HG02678 (cell line): ENCODE measurements at regions not wholly inside any gene's neighbourhood (a gene's known extent, or its start where the extent isn't known, plus 50 kb on each side); places are given as distances from the start of the nearest gene placed in this dataset.
"Not testable (repeated sequence)": the region's sequence is repeated elsewhere in the genome, so short reads cannot be mapped to it uniquely, and the experiment has no call there.

Experiments used
- ATAC-seq: cut with Tn5 transposase; IDR thresholded peaks from one replicate; pipeline ENCODE4 v1.9.1; 2021; ENCODE audit warnings: mild to moderate bottlenecking, moderate library complexity; ENCODE audit not compliant: unreplicated experiment

DNA sequence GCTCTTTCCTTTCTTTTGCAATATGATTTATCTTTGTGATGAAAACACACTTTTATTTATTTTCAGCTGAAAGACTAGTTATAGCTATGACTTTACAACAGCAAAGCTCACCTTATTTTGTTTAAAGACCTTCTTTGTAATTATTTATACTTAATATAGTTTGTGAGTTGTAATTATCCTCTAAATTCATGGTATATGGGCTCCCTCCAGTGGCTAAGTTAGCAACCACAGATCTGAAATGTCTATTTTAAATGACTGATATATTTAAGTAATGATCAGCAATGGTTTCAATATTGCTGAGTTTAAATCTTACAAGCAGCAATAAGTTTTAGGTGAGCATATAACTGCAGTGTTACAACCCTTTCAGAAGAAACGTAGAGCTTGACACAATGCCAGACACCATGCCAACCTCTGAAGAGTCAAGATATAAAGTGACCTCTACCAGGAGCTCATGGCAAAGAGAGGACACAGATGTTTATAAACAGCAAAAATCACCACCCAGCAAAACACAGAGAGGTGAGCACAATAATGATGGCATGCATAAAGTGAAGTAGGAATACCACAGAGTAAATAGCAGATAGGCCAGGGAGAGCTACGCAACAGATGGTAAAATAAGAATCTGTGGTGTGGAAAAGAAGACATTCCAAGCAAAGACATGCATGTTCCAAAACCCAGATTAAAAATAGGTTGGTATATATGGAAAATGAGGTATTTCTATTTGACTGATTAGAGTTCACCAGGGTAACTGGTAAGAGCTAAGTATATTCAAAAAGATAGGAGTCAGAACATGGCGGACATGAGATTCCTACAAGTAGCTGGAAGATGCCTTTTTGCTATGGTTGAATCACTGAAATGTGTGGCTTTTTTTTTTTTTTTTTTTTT lies 143.7 kb upstream of the ZNF385D start:
- no peak for ATAC-seq

DNA sequence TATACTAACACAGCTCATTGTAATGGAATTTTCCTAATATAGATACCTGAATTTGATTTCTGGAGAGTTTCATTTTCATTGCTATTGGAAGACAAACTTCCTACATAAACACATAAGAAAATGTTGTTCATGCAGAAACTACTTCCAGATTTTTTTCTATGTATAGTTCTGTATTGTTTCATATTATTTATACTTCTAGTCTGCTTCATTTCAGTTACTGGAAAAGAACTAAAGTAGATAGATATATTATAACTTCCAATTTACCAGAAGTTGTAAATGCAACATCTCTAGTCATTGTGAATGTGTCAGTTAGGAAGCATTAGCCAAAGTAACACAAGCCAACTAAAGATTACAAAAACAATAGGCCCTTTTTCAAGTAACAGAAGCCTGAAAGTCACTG lies 147.3 kb upstream of the ZNF385D start:
- no peak for ATAC-seq

GRCh38 chr3:21901484-21901883 lies 150.5 kb upstream of the ZNF385D start:
- ATAC-seq: no peak

DNA sequence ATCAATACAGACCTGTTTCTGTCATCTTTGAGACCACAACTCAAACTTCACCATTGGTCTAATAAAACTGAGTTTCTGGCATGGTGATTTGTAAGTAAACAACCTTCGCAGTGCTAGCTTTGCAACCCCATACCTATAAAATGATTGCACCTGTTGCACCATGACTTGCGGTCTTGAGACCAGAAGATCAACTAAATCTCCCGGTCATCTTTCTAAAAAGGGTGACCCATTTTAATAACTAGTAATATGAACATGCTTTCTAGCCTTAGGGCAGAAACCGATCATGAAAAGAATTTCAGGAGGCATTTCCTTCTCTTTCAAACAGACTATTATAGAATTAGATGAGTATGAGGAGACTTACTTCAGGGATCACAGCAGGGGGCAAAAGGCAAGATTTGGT lies 151.9 kb upstream of the ZNF385D start:
- no peak for ATAC-seq

DNA sequence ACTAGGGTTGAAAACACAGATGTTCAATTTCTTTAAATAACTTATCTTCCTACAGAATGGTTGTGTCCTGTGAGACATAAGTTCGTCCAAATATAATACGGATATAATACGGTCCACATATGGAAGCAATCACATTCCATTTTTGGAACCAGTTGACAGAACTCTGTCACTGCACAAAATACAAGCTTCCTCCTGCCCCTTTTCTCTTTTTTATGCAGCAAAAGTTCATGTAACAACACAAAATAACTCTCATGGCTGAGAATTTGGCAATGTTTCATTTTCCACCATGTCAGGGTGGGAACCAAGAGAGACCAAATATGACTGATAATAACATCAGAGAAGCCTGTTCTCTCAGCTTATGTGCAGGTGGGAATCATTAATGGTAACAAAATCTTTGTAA lies 158.1 kb upstream of the ZNF385D start:
- no peak for ATAC-seq

DNA sequence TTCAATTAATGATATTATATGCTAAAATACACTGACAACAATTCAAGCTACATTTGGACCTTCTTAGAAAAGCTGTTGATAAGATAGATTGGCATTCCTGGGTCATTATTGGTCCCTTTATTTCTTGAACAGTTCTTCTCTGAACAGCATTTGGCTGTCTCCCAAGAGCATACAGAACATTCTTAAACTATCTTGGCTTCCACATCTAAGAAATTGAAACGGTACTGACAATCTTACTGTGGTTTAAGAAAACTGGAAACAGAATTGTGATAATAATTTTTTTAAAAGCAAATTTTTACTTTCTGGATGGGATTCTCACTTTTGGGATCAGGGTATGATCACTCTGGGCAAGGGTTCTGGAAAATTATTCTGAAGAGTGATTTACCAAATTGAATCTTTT lies 161.7 kb upstream of the ZNF385D start:
- no peak for ATAC-seq

- no peak for ATAC-seq
These were observed 162.8 kb upstream of the ZNF385D start for GRCh38 chr3:21913791-21914190.

- ATAC-seq: no peak
These were observed 163.4 kb upstream of the ZNF385D start for GRCh38 chr3:21914451-21914850.

- ATAC-seq: no peak
These were observed 168.4 kb upstream of the ZNF385D start for GRCh38 chr3:21919383-21919782.

DNA sequence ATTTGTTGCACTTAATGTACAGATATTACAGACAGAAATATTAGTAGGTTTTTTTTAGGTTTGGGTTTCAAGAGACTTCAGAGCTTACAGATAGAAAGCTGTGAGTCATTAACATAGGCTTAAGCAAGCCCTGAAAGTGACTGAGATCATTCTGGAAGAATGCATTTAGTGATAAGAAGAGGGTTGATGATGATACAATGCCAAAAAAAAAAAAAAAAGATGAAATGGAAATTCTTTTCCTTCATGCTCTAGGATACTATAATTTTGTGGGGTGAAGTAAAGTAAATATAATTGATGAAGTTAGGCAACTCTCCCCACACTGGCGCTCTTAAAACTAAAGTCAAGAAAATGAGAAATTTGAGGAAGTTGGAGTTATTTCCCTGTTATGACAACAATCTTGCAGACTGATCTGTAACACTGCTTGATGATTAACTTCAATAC lies 169.4 kb upstream of the ZNF385D start:
- ATAC-seq: no peak

GRCh38 chr3:21923156-21923555 lies 172.1 kb upstream of the ZNF385D start:
- not testable (repeated sequence) for ATAC-seq

- ATAC-seq: no peak
These were observed 176.3 kb upstream of the ZNF385D start for GRCh38 chr3:21927261-21927660.

- no peak for ATAC-seq
These were observed 183.6 kb upstream of the ZNF385D start for GRCh38 chr3:21934591-21934990.

DNA sequence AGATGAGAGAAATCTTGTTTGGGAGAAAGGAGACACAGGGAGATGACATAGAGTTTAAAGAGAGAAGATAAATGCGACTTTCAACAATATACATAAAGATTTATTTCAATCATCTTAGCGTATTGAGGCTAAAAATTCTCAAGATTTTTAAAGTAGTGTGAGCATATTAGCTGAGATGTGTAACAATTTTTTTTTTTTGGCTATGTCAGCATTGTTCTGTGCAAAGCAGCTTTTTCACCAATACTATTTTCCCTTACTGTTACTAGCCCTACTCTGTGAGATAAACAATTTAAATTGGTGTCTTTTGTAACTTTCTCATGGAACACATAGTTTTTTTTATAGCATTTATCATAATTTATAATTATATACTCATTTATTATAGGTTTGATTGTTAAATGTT lies 185.2 kb upstream of the ZNF385D start:
- no peak for ATAC-seq

DNA sequence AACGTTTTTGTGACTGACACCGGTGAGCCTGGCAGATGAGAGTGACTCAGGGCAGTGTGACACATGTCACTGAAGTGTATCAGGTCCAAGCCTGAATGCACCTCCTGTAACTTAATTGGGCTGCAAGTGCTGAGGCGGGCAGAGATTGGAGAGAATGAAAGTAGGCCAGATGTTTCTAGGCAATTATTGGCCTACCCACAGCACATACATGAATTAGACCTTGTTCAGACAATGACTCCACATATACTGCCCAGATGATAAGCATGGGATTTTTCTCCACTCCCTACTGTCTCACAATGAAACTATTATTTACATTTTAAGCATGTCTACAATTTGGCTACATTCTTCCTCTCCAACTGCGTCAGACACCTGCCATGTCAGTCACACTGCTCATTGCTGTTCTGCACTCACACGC lies 187.3 kb upstream of the ZNF385D start:
- no peak for ATAC-seq

- ATAC-seq: no peak
These were observed 191.3 kb upstream of the ZNF385D start for GRCh38 chr3:21942328-21942727.

DNA sequence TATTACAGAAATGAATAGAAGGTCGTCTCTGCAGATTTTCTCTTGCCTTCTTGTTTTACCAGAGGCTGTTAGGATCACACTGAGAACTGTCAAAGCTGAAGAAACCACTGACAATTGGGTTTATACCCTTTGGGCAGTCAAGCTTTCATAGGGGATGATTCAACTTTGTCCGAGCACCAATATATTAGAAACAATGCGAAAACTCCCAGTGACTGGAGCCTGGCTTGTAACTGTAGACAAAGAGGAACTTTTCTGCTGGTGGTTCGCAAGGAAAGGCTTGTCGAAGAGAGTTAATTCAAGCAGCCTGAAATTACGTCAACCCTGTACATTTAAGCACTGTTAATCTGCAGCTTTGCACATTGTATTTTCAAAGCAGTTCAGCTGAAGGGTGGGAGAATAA lies 193.2 kb upstream of the ZNF385D start:
- no peak for ATAC-seq

DNA sequence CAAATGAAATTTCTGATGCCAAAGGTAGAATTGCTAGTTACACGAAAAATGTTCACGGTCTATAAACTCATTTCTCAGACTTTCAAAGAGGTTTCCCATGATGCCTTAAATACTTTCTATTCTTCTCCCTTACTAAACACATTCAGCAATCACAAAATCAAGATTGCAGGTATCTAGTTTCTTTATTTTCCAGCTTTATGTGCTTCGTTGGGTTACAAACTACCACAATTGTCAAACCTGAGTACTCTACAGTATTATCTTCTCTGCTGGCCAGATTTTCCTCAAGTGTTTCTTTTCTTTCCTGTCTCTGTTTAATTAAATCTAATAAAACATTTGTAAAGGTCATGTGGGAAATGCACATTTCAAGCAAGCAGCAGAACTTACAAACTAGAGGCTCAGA lies 201.8 kb upstream of the ZNF385D start:
- ATAC-seq: no peak

GRCh38 chr3:21954709-21955108 lies 203.7 kb upstream of the ZNF385D start:
- ATAC-seq: no peak

DNA sequence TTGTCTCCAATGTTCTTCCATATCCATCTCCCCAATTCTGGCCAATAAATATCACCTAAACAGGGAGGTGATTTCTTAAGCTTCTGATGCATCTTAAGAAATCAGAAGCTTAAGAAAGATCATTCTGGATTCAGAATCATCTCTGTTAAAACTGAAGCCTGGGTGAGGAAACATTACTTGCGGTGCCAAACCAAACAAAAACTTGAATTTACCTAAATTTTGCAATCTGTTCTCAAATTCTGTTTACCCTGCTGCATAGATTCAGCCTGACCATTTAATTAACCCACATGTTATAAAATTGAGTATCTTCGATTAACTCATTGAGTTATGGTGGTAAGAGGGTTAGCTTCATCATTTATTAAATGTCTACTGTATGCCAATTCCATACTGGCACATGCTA lies 204.4 kb upstream of the ZNF385D start:
- no peak for ATAC-seq

- no peak for ATAC-seq
These were observed 209.0 kb upstream of the ZNF385D start for GRCh38 chr3:21960033-21960432.

DNA sequence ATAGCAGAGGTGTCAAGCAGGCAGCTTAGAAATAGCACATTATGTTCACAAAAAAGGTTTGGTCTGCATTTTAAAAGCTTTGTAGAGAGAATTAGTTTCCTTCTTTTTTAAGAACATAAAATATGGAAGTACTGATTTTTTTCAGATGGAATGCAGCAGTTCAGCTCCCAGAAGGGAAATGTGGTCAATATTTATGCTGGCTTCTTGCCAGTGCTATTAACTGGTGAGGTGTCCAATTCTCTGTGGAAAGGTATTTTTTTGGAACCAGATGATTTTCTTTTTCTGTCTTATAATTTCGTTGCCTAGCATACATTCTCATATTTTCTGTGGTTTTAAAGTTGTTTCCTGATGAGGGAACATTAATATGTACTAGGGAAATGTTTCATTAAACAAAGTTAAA lies 211.4 kb upstream of the ZNF385D start:
- ATAC-seq: no peak

DNA sequence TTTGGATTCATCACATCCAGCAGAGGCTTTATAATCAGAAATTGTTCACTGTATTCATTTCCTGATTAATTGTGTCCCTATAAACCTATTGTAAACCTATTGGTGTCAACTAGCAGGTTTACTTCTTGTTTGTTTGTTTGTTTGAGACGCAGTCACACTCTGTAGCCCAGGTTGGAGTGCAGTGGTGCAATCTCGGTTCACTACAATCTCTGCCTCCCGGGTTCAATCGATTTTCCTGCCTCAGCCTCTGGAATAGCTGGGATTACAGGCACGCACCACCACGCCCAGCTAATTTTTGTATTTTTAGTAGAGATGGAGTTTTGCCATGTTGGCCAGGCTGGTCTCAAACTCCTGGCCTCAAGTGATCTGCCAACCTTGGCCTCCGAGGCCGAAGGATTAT lies 215.4 kb upstream of the ZNF385D start:
- ATAC-seq: not testable (repeated sequence)
